ENCODE measurements at regions not wholly inside any gene's neighbourhood (a gene's known extent, or its start where the extent isn't known, plus 50 kb on each side); places are given as distances from the start of the nearest gene placed in this dataset.

DNA sequence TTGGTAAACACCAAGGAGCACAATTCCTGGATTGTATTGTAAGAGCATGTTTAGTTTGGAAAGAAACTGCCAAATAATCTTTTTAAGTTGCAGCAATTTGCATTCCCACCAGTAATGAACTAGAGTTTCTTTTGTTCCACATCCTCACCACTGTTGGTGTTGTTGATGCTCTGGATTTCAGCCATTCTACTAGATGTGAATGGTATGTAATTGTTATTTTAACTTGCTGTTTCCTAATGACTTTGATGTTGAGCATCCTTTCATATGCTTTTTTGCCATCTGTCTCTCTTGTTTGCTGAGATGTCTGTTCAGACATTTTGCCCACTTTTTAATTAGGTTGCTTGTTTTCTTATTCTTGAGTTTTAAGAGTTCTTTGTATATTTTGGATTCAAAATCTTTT lies 1654.1 kb downstream of the GRIK2 start:
- Histone ChIP-seq H3K9me3 (ENCODE audit: control insufficient read depth, low read length) (no peaks in the 10 kb centered on the region), H3K36me3 (ENCODE audit: control insufficient read depth, insufficient read depth, low read length) (no peaks in the 10 kb centered on the region), H3K4me1 (ENCODE audit: control insufficient read depth, insufficient read depth, low read length, poor library complexity, severe bottlenecking) (no peaks in the 10 kb centered on the region), H3K27me3 (replicated peaks; ENCODE audit: control insufficient read depth, insufficient read depth, low read length, poor library complexity, severe bottlenecking) (no peaks in the 10 kb centered on the region), H3K27ac (ENCODE audit: insufficient read depth, low read length, poor library complexity, severe bottlenecking) (no peak overlapping the region), H3K4me3 (ENCODE audit: insufficient read depth, low read depth, low read length, poor library complexity, severe bottlenecking) (no peak overlapping the region)
- DNase-seq, result no peak

DNA sequence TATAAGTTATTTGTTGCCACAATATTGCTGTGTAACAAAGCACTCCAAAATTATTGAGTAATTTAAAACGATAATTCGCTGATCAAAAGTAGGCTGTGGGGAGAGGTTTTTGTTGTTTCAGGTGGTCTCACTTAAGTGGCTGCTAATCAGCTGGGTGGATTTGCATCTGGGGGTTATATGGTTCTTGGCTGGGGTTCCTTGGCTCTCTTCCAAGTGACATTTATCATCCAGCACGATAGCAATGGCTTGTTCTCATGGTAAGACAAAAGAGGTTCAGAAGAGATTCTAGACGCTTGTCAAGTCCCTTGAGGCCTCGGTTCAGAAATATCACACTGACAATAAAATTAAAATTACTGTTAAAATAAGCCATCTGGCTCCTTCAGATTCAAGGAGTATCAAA lies 1648.8 kb downstream of the GRIK2 start:
- no peak overlapping the region for H3K4me3 ChIP-seq (ENCODE audit: insufficient read depth, low read depth, low read length, poor library complexity, severe bottlenecking)
- H3K36me3 ChIP-seq (ENCODE audit: control insufficient read depth, insufficient read depth, low read length), result no peaks in the 10 kb centered on the region
- DNase-seq, result no peak
- H3K9me3 ChIP-seq (ENCODE audit: control insufficient read depth, low read length), result no peaks in the 10 kb centered on the region
- no peaks in the 10 kb centered on the region for H3K4me1 ChIP-seq (ENCODE audit: control insufficient read depth, insufficient read depth, low read length, poor library complexity, severe bottlenecking)
- no peaks in the 10 kb centered on the region for H3K27me3 ChIP-seq (replicated peaks; ENCODE audit: control insufficient read depth, insufficient read depth, low read length, poor library complexity, severe bottlenecking)
- H3K27ac ChIP-seq (ENCODE audit: insufficient read depth, low read length, poor library complexity, severe bottlenecking), result no peak overlapping the region

DNA sequence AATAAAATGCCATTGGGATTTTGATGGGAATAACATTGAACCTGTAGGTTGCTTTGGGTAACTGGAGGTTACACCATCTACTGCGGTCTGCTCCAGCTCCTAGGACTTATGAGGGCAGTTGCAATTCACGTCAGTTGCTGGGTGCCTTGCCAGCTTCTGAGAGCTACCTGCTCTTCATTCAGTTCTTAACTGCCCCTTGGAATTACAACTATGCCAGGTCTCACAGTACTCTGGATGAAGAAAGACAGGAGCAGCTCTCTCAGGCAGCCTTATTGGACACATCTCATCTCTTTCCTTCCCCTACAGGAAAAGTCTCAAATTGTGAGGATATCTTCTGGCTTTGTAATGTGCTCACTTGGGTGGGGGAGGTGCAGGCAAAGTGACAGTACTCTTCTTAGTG lies 1643.3 kb downstream of the GRIK2 start:
- no peaks in the 10 kb centered on the region for H3K9me3 ChIP-seq (ENCODE audit: control insufficient read depth, low read length)
- H3K4me3 ChIP-seq (ENCODE audit: insufficient read depth, low read depth, low read length, poor library complexity, severe bottlenecking), result no peak overlapping the region
- H3K4me1 ChIP-seq (ENCODE audit: control insufficient read depth, insufficient read depth, low read length, poor library complexity, severe bottlenecking), result no peaks in the 10 kb centered on the region
- H3K36me3 ChIP-seq (ENCODE audit: control insufficient read depth, insufficient read depth, low read length), result no peaks in the 10 kb centered on the region
- DNase-seq, result no peak
- H3K27ac ChIP-seq (ENCODE audit: insufficient read depth, low read length, poor library complexity, severe bottlenecking), result no peak overlapping the region
- H3K27me3 ChIP-seq (replicated peaks; ENCODE audit: control insufficient read depth, insufficient read depth, low read length, poor library complexity, severe bottlenecking), result no peaks in the 10 kb centered on the region

DNA sequence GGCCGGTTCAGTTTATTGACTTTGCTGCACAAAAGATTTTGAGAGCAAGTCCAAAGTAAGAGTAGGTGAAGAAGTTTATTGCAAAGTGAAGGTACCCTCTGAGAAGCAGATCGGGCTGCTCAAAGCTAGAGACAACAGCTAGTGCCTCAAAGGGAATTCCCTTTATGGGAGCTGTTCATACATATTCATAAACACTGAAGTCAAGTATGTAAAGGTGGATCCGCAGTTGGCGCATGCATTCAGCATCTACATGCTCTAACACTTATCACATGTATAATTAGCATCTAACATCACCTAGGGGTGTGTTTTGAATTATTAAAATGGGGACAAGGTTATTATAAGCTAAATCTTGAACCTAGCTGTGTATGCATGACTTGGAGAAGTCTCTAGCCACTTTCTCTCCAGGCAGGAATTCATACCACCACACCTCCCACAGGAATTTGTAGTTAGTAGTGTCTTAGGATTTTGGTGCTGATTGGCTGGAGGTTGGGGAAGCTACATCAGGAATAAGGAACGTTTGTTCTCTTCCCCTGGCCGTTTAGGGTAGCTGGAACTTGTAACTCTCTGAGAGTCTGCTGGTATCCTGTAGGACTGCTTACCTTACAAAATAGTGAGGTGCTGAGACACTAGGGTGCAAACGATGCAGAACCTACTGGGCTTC lies 1633.9 kb downstream of the GRIK2 start:
- H3K36me3 ChIP-seq (ENCODE audit: control insufficient read depth, insufficient read depth, low read length), result no peaks in the 10 kb centered on the region
- no peak overlapping the region for H3K4me3 ChIP-seq (ENCODE audit: insufficient read depth, low read depth, low read length, poor library complexity, severe bottlenecking)
- H3K27ac ChIP-seq (ENCODE audit: insufficient read depth, low read length, poor library complexity, severe bottlenecking), result no peak overlapping the region
- DNase-seq, result no peak
- H3K4me1 ChIP-seq (ENCODE audit: control insufficient read depth, insufficient read depth, low read length, poor library complexity, severe bottlenecking), result no peaks in the 10 kb centered on the region
- H3K27me3 ChIP-seq (replicated peaks; ENCODE audit: control insufficient read depth, insufficient read depth, low read length, poor library complexity, severe bottlenecking), result no peaks in the 10 kb centered on the region
- no peaks in the 10 kb centered on the region for H3K9me3 ChIP-seq (ENCODE audit: control insufficient read depth, low read length)

DNA sequence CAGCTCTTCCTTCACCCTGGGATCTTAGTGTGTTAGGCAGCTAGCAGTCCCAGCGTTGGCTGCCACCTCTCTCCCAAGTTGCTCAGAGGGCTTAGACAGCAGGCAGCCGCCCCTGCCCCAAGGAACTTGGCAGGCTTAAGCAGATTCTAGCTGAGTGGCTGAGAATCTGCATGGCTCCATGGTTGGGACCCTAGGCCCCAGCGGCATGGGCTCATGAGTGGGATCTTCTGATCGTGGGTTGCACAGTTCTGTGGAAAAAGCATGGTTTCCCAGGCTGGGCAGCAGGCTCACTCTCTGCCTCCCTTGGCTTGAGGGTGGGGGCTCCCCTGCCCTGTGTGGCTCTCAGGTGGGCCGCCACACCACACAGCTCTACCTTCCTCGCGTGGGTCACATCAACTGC lies 1624.9 kb downstream of the GRIK2 start:
- DNase-seq, result no peak
- H3K27me3 ChIP-seq (replicated peaks; ENCODE audit: control insufficient read depth, insufficient read depth, low read length, poor library complexity, severe bottlenecking), result no peaks in the 10 kb centered on the region
- peaks cover 3% of the 10 kb centered on the region for H3K9me3 ChIP-seq (ENCODE audit: control insufficient read depth, low read length)
- no peaks in the 10 kb centered on the region for H3K4me1 ChIP-seq (ENCODE audit: control insufficient read depth, insufficient read depth, low read length, poor library complexity, severe bottlenecking)
- H3K27ac ChIP-seq (ENCODE audit: insufficient read depth, low read length, poor library complexity, severe bottlenecking), result no peak overlapping the region
- H3K4me3 ChIP-seq (ENCODE audit: insufficient read depth, low read depth, low read length, poor library complexity, severe bottlenecking), result no peak overlapping the region
- no peaks in the 10 kb centered on the region for H3K36me3 ChIP-seq (ENCODE audit: control insufficient read depth, insufficient read depth, low read length)

DNA sequence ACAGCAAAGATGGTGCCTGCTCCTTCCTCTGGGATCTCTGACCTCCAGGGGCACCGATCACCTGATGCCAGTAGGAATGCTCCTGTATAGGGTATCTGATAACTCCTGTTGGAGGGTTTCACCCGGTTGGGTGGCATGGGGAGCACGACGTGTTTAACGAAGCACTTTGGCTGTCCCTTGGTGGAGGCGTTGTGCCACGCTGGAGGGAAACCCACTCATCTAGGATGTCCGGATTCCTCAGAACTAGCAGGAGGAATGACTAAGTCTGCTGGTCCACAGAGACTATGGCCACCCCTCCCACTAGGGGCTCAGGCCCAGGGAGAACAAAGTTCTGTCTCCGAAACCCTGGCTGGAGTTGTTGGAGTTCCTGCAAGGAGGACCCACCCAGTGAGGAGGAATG lies 1624.4 kb downstream of the GRIK2 start:
- peaks cover 3% of the 10 kb centered on the region for H3K9me3 ChIP-seq (ENCODE audit: control insufficient read depth, low read length)
- H3K4me3 ChIP-seq (ENCODE audit: insufficient read depth, low read depth, low read length, poor library complexity, severe bottlenecking), result no peak overlapping the region
- H3K27me3 ChIP-seq (replicated peaks; ENCODE audit: control insufficient read depth, insufficient read depth, low read length, poor library complexity, severe bottlenecking), result no peaks in the 10 kb centered on the region
- no peaks in the 10 kb centered on the region for H3K36me3 ChIP-seq (ENCODE audit: control insufficient read depth, insufficient read depth, low read length)
- no peak overlapping the region for H3K27ac ChIP-seq (ENCODE audit: insufficient read depth, low read length, poor library complexity, severe bottlenecking)
- no peaks in the 10 kb centered on the region for H3K4me1 ChIP-seq (ENCODE audit: control insufficient read depth, insufficient read depth, low read length, poor library complexity, severe bottlenecking)
- DNase-seq, result no peak

DNA sequence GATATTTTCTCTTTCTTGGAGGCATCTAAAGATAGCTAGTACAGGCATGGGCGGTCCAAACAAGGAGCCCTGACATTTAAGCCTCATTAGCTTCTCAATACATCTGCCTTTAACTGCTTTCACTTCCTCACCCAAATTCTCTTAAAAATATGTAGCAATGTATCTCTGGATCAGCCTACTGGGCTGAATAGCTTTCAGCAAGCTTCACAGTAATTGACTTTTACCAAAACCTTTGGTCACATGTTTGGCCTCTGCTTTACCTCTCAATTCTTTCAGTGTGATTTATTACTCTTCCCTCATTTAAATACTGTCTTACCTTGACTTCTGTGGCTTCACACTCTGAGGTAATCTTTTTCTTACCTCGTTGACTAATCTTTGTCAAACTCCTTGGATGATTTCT lies 1618.1 kb downstream of the GRIK2 start:
- DNase-seq, result no peak
- no peaks in the 10 kb centered on the region for H3K4me1 ChIP-seq (ENCODE audit: control insufficient read depth, insufficient read depth, low read length, poor library complexity, severe bottlenecking)
- no peak overlapping the region for H3K4me3 ChIP-seq (ENCODE audit: insufficient read depth, low read depth, low read length, poor library complexity, severe bottlenecking)
- H3K27ac ChIP-seq (ENCODE audit: insufficient read depth, low read length, poor library complexity, severe bottlenecking), result no peak overlapping the region
- H3K9me3 ChIP-seq (ENCODE audit: control insufficient read depth, low read length), result no peaks in the 10 kb centered on the region
- no peaks in the 10 kb centered on the region for H3K27me3 ChIP-seq (replicated peaks; ENCODE audit: control insufficient read depth, insufficient read depth, low read length, poor library complexity, severe bottlenecking)
- H3K36me3 ChIP-seq (ENCODE audit: control insufficient read depth, insufficient read depth, low read length), result no peaks in the 10 kb centered on the region

DNA sequence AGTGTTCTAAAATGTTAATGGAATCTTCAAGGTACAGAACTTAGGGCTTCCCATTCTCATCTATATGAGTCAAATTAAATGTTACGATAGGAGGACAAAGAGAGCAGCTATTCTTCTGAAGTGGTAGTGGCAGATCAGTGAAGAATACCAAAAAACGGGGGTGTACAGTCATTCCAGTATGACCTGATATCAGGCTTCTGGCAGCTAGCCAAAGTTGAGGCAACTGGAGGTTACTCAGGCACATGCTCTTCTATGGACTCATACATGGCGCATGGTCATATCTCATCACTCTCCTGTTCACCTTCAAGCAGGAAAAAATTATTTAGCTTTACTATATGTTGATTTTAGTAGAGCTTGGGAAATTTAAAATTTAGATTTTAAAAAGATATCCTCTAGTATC lies 1608.8 kb downstream of the GRIK2 start:
- Histone ChIP-seq H3K27me3 (replicated peaks; ENCODE audit: control insufficient read depth, insufficient read depth, low read length, poor library complexity, severe bottlenecking) (no peaks in the 10 kb centered on the region), H3K27ac (ENCODE audit: insufficient read depth, low read length, poor library complexity, severe bottlenecking) (no peak overlapping the region), H3K36me3 (ENCODE audit: control insufficient read depth, insufficient read depth, low read length) (no peaks in the 10 kb centered on the region), H3K9me3 (ENCODE audit: control insufficient read depth, low read length) (no peaks in the 10 kb centered on the region), H3K4me1 (ENCODE audit: control insufficient read depth, insufficient read depth, low read length, poor library complexity, severe bottlenecking) (no peaks in the 10 kb centered on the region), H3K4me3 (ENCODE audit: insufficient read depth, low read depth, low read length, poor library complexity, severe bottlenecking) (no peak overlapping the region)
- DNase-seq, result no peak

DNA sequence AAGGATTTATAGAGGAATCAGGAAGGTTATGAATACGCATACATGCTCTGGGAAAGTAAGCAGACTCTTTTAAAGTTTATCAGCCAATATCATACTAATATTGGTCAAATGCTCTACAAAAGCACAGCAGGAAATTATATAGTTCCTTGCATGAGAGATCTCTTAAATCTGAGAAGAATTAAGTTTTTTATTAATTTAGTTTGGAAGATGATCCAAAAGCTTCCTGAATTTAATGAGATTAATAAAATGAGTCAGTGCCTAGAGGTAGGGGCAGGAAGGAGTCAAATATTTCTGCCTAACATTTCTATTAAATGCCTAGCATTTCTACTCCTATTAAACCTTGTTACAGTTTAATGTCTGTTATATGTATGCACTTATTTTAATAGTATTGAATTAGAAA lies 1608.2 kb downstream of the GRIK2 start:
- Histone ChIP-seq H3K36me3 (ENCODE audit: control insufficient read depth, insufficient read depth, low read length) (no peaks in the 10 kb centered on the region), H3K4me3 (ENCODE audit: insufficient read depth, low read depth, low read length, poor library complexity, severe bottlenecking) (no peak overlapping the region), H3K4me1 (ENCODE audit: control insufficient read depth, insufficient read depth, low read length, poor library complexity, severe bottlenecking) (no peaks in the 10 kb centered on the region), H3K27ac (ENCODE audit: insufficient read depth, low read length, poor library complexity, severe bottlenecking) (no peak overlapping the region), H3K27me3 (replicated peaks; ENCODE audit: control insufficient read depth, insufficient read depth, low read length, poor library complexity, severe bottlenecking) (no peaks in the 10 kb centered on the region), H3K9me3 (ENCODE audit: control insufficient read depth, low read length) (no peaks in the 10 kb centered on the region)
- DNase-seq, result no peak

DNA sequence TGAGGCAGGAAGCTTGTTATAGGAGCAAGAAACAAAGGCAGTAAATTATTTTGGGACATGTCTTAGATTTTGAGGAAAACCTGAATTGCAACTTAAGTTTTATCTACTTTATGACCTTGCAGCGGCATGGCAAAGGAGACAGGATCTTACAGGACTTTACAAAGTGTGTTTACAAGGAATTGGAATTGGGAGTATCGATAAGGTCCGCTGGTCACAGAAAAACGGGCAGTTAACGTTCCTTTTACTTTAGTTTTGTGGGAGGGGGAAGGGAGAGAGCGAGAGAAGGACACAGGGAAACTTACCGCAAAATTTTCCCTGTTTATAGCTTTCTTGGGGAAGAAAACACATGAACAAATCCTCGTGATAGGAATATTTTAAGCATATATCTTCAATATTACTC lies 1607.2 kb downstream of the GRIK2 start:
- H3K9me3 ChIP-seq (ENCODE audit: control insufficient read depth, low read length), result no peaks in the 10 kb centered on the region
- DNase-seq, result no peak
- no peaks in the 10 kb centered on the region for H3K4me1 ChIP-seq (ENCODE audit: control insufficient read depth, insufficient read depth, low read length, poor library complexity, severe bottlenecking)
- no peak overlapping the region for H3K27ac ChIP-seq (ENCODE audit: insufficient read depth, low read length, poor library complexity, severe bottlenecking)
- H3K27me3 ChIP-seq (replicated peaks; ENCODE audit: control insufficient read depth, insufficient read depth, low read length, poor library complexity, severe bottlenecking), result no peaks in the 10 kb centered on the region
- no peak overlapping the region for H3K4me3 ChIP-seq (ENCODE audit: insufficient read depth, low read depth, low read length, poor library complexity, severe bottlenecking)
- H3K36me3 ChIP-seq (ENCODE audit: control insufficient read depth, insufficient read depth, low read length), result no peaks in the 10 kb centered on the region

Data from effector memory CD4-positive, alpha-beta T cell (primary cell).